ENCODE measurements at regions not wholly inside any gene's neighbourhood (a gene's known extent, or its start where the extent isn't known, plus 50 kb on each side); places are given as distances from the start of the nearest gene placed in this dataset.

GRCh38 chr6:18707714-18708439 is 320.7 kb downstream of the RNF144B start:
- no peaks in the 10 kb centered on the region for H3K27me3 ChIP-seq (ENCODE audit: insufficient read depth)
- no peak overlapping the region for H3K9ac ChIP-seq
- no peak overlapping the region for H3K4me2 ChIP-seq
- POLR2A ChIA-PET, result no interaction called here
- H3F3A ChIP-seq (replicated peaks; ENCODE audit: insufficient read depth), result no peaks in the 10 kb centered on the region
- TF ChIP-seq, protein P1, sequence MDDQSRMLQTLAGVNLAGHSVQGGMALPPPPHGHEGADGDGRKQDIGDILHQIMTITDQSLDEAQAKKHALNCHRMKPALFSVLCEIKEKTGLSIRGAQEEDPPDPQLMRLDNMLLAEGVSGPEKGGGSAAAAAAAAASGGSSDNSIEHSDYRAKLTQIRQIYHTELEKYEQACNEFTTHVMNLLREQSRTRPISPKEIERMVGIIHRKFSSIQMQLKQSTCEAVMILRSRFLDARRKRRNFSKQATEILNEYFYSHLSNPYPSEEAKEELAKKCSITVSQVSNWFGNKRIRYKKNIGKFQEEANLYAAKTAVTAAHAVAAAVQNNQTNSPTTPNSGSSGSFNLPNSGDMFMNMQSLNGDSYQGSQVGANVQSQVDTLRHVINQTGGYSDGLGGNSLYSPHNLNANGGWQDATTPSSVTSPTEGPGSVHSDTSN (IDR thresholded peaks at IDR 0.05), result no peak
- TF ChIP-seq NRF1 (IDR thresholded peaks at IDR 0.05; ENCODE audit: low read depth, low read length), result no peak
- no peak for TF ChIP-seq NFIC (IDR thresholded peaks at IDR 0.05; ENCODE audit: borderline replicate concordance)
- 11% methylated on average over 6 of the region's 6 CpGs for WGBS (ENCODE audit: low lambda C conversion rate)
- H3K4me1 ChIP-seq (ENCODE audit: control insufficient read depth in 1 of 2, insufficient read depth in 2 of 2, low read depth in 1 of 2, low read length in 1 of 2), result no peaks in the 10 kb centered on the region
- no peaks in the 10 kb centered on the region for H3K36me3 ChIP-seq (replicated peaks in 1 of 2; ENCODE audit: control insufficient read depth in 1 of 2, insufficient read depth in 2 of 2, low read length in 1 of 2)
- H3K9me3 ChIP-seq, result no peaks in the 10 kb centered on the region
- no peak for DNase-seq
- CTCF ChIA-PET, result no interaction called here
- H4K20me1 ChIP-seq (ENCODE audit: insufficient read depth), result no peaks in the 10 kb centered on the region
- no peak overlapping the region for H3K4me3 ChIP-seq (ENCODE audit: low read depth in 2 of 2, low read length in 1 of 2)
- H2AFZ ChIP-seq (ENCODE audit: low read depth), result no peak overlapping the region
- no peaks in the 10 kb centered on the region for H3K9me2 ChIP-seq
- no peak overlapping the region for H3K27ac ChIP-seq (ENCODE audit: low read depth in 2 of 2, low read length in 1 of 2)
- no peaks in the 10 kb centered on the region for H3K79me2 ChIP-seq (ENCODE audit: insufficient read depth)

- POLR2A ChIA-PET, result no interaction called here
- H3K4me1 ChIP-seq (ENCODE audit: control insufficient read depth in 1 of 2, insufficient read depth in 2 of 2, low read depth in 1 of 2, low read length in 1 of 2), result no peaks in the 10 kb centered on the region
- no peak overlapping the region for H3K4me2 ChIP-seq
- no peak overlapping the region for H3K27ac ChIP-seq (ENCODE audit: low read depth in 2 of 2, low read length in 1 of 2)
- no peak for DNase-seq
- no peak overlapping the region for H3K4me3 ChIP-seq (ENCODE audit: low read depth in 2 of 2, low read length in 1 of 2)
- H3K9ac ChIP-seq, result no peak overlapping the region
- no peaks in the 10 kb centered on the region for H3K9me2 ChIP-seq
- no peaks in the 10 kb centered on the region for H3K27me3 ChIP-seq (ENCODE audit: insufficient read depth)
- no peaks in the 10 kb centered on the region for H3K9me3 ChIP-seq
- H3K79me2 ChIP-seq (ENCODE audit: insufficient read depth), result no peaks in the 10 kb centered on the region
- CTCF ChIA-PET, result no interaction called here
- 4% methylated on average over 4 of the region's 4 CpGs for WGBS (ENCODE audit: low lambda C conversion rate)
- no peaks in the 10 kb centered on the region for H3F3A ChIP-seq (replicated peaks; ENCODE audit: insufficient read depth)
- H3K36me3 ChIP-seq (replicated peaks in 1 of 2; ENCODE audit: control insufficient read depth in 1 of 2, insufficient read depth in 2 of 2, low read length in 1 of 2), result no peaks in the 10 kb centered on the region
- H2AFZ ChIP-seq (ENCODE audit: low read depth), result no peak overlapping the region
- no peaks in the 10 kb centered on the region for H4K20me1 ChIP-seq (ENCODE audit: insufficient read depth)
- TF ChIP-seq RFX5 (IDR thresholded peaks at IDR 0.05; ENCODE audit: low read length) (no peak), YY1 (IDR thresholded peaks at IDR 0.05; ENCODE audit: low read depth) (no peak), USF1 (IDR thresholded peaks at IDR 0.05; ENCODE audit: borderline replicate concordance, low read depth) (no peak), MEF2A (IDR thresholded peaks at IDR 0.05; ENCODE audit: borderline replicate concordance, low read depth) (no peak), FOSL2 (IDR thresholded peaks at IDR 0.05; ENCODE audit: borderline replicate concordance, low read depth) (no peak), REST (IDR thresholded peaks at IDR 0.05; ENCODE audit: low read depth, low read length) (no peak), TCF12 (IDR thresholded peaks at IDR 0.05) (no peak), JUND (IDR thresholded peaks at IDR 0.05) (no peak), EZH2phosphoT487 (IDR thresholded peaks at IDR 0.05; ENCODE audit: borderline replicate concordance, low read depth) (no peak), RXRA (IDR thresholded peaks at IDR 0.05; ENCODE audit: borderline replicate concordance, low read depth) (no peak), POLR2AphosphoS5 (IDR thresholded peaks at IDR 0.05; ENCODE audit: low read depth, low read length) (no peak), TAF1 (IDR thresholded peaks at IDR 0.05; ENCODE audit: borderline replicate concordance, low read depth, low read length) (no peak), TEAD4 (IDR thresholded peaks at IDR 0.05; ENCODE audit: borderline replicate concordance, insufficient read depth) (no peak), FOXM1 (IDR thresholded peaks at IDR 0.05; ENCODE audit: low read depth) (no peak), CHD2 (IDR thresholded peaks at IDR 0.05; ENCODE audit: low read length, partially characterized antibody) (no peak)
- TF ChIP-seq, protein P2, sequence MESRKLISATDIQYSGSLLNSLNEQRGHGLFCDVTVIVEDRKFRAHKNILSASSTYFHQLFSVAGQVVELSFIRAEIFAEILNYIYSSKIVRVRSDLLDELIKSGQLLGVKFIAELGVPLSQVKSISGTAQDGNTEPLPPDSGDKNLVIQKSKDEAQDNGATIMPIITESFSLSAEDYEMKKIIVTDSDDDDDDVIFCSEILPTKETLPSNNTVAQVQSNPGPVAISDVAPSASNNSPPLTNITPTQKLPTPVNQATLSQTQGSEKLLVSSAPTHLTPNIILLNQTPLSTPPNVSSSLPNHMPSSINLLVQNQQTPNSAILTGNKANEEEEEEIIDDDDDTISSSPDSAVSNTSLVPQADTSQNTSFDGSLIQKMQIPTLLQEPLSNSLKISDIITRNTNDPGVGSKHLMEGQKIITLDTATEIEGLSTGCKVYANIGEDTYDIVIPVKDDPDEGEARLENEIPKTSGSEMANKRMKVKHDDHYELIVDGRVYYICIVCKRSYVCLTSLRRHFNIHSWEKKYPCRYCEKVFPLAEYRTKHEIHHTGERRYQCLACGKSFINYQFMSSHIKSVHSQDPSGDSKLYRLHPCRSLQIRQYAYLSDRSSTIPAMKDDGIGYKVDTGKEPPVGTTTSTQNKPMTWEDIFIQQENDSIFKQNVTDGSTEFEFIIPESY (IDR thresholded peaks at IDR 0.05; ENCODE audit: borderline replicate concordance, low read depth), result no peak
- TF ChIP-seq, protein P3, sequence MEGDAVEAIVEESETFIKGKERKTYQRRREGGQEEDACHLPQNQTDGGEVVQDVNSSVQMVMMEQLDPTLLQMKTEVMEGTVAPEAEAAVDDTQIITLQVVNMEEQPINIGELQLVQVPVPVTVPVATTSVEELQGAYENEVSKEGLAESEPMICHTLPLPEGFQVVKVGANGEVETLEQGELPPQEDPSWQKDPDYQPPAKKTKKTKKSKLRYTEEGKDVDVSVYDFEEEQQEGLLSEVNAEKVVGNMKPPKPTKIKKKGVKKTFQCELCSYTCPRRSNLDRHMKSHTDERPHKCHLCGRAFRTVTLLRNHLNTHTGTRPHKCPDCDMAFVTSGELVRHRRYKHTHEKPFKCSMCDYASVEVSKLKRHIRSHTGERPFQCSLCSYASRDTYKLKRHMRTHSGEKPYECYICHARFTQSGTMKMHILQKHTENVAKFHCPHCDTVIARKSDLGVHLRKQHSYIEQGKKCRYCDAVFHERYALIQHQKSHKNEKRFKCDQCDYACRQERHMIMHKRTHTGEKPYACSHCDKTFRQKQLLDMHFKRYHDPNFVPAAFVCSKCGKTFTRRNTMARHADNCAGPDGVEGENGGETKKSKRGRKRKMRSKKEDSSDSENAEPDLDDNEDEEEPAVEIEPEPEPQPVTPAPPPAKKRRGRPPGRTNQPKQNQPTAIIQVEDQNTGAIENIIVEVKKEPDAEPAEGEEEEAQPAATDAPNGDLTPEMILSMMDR (IDR thresholded peaks at IDR 0.05), result no peak
Measured at GRCh38 chr6:18712595-18712994, 325.4 kb downstream of the RNF144B start.
